GM18499 (cell line): ENCODE measurements at regions not wholly inside any gene's neighbourhood (a gene's known extent, or its start where the extent isn't known, plus 50 kb on each side); places are given as distances from the start of the nearest gene placed in this dataset.

ENCODE experiments used
- ATAC-seq: cut with Tn5 transposase; IDR thresholded peaks from one replicate; pipeline ENCODE4 v1.9.1; 2021; ENCODE audit warnings: moderate number of reproducible peaks; ENCODE audit not compliant: insufficient read depth, unreplicated experiment

DNA sequence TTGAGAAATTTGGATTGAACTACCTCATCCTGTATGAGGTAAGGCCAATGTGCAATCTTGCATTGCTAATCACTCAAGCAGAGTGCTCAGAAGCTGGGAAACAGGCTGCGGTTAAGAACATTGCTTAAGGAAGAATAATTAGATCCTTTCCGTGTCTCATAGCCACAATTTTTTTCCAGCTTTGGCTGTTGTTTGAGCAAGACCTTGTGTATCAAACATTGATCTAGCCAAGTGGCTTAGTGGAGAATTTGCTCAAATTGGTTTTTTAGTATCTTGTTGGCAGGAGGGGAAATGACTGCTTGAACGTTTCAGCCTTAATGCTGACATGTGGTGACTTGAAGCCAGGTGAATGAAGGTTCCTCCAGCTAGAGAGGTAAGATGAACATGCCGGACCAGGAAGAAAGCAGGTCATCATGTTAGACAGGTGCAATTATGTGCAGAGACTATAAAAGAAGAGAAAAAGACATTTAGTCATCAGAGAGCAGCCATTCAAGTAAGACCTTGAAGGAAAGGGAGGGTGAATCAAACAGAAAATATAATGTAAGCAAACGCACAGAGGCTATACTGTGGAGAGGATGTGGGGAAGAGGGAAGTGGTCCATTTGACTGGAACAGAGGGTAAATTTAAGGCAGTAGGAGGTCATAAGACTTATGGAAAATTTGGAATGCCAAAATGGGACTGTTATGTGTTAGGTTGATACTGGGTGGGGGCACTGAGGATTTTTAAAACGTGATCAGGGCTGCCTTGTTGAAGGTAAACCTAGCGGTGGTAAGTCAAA, 98.9 kb upstream of the CYP1B1 start:
- ATAC-seq, result no peak

- no peak for ATAC-seq
These were observed 98.2 kb upstream of the CYP1B1 start for GRCh38 chr2:38174131-38174530.

- ATAC-seq, result no peak
These were observed 97.7 kb upstream of the CYP1B1 start for GRCh38 chr2:38173683-38174082.

DNA sequence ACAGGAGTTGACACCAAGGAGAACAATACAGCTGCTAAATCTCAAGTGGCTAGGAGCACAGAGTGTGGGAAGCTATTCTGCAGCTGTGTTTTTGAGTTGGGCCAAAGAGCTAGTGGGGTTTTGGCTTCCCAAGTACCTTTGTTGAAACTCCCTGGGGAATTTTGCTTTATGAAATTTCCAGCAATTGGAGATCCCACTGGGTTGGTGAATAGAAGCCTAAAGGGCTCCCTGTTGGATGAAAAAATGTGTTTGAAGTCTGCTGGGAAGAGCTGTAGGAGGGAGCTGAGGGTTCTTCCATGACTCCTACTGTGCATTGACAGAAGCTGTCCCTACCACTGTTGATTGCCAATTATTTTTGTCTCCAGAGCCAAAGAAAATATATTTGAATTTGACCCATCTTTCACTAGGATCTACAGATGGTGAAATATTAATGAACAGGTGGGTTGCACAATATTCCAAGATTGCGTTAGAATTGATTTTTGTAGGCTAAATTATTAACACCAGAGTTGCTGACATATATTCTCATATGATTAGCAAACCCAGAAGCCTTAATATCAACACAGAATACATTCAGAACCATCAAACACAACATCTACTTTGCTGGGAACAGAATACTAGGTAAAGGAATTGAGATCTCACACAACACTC, 95.4 kb upstream of the CYP1B1 start:
- no peak for ATAC-seq

- no peak for ATAC-seq
These were observed 94.8 kb upstream of the CYP1B1 start for GRCh38 chr2:38170733-38171132.

- no peak for ATAC-seq
These were observed 94.1 kb upstream of the CYP1B1 start for GRCh38 chr2:38170067-38170466.

DNA sequence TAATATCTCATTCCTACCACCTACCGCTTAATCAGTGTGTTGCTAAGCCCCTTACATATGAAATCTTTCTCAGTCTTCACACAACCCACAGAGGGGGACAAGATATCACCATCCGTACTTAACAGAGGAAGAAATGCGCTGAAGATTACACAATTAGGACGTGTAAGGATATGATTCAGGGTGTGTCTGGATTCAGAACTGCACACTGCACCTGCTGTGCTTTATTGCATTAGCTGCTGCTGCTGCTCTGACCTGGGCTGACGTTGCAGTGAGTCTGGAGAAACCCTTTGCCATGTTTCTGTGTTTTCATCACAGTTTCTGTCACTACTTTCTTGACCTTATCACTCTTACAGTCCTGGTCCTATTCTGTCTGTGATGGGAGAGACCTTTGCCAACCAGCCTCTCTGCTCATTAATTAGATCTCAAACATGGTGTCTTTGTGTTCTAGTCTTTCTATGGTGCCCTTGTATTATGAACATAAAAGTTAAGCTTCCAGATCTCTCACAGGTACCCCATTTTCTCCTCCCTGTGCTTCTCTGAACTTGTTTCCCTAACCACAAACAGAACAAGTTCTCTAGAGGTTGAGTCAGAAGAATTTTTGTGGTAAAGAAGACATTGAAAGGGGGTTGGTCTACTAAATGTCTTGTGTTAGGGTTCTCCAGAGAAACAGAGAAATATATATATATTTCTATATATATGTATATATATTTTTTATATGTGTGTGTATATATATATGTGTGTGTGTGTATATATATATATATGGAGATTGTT, 92.9 kb upstream of the CYP1B1 start:
- no peak for ATAC-seq

GRCh38 chr2:38167968-38168350, 92.0 kb upstream of the CYP1B1 start:
- ATAC-seq, result no peak

- no peak for ATAC-seq
These were observed 89.7 kb upstream of the CYP1B1 start for GRCh38 chr2:38165698-38166097.

- no peak for ATAC-seq
These were observed 88.9 kb upstream of the CYP1B1 start for GRCh38 chr2:38164881-38165280.

DNA sequence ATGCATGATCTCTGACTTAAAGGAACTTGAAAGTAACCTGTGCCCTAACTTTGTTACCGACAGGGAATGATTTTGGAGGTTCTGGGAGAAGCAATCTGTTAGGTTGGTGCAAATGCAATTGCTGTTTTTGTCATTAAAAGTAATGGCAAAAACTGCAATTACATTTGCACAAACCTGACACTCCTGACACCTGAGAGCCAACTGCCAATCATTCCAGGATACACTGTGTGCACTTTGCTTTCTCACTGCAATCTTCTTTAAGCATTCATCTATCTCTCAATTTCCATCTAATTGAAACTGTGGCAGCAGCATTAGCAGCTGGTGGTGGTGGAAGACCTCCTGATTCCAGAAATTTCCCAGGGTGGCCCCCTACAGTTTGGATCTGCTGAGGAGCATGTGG, 87.6 kb upstream of the CYP1B1 start:
- no peak for ATAC-seq

- no peak for ATAC-seq
These were observed 87.1 kb upstream of the CYP1B1 start for GRCh38 chr2:38163006-38163405.

DNA sequence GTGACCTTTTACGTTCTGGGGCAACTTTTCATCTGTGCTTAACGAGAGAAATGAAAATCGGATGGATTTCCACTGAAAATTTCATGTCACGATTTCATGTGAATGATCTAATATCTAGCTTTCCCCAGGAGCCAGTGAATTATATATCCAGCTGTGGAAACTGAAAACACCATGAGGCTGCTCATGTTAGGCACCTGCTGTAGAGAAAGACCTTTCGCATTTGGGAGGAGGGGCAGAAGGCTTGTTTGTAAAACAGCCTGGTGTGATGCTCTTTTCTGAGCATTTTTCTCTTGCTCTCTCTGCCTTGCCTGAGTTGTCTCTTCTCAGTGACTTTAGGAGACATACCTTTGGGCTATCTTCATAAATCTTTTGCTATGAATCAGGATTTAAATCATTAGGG, 84.6 kb upstream of the CYP1B1 start:
- ATAC-seq, result no peak

DNA sequence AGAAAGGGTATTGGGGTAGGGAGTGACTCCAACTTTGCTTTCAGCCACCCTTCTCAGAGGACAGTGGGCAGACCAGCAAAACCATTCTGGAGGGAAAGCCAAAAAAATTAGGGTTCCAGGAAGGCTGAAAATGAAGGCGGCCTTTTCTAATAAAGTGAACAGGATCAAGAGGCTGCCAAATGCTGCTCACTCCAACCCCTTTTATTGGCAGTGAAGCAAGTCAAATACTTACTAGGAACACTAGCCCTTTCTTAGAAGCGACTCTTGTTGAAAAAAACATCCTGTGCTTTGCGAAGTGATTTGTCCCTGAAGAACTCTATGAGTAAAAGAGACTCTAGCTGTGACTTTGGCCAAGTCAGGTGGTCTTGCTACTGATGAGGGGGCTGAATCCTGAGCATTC, 83.6 kb upstream of the CYP1B1 start:
- ATAC-seq, result no peak

DNA sequence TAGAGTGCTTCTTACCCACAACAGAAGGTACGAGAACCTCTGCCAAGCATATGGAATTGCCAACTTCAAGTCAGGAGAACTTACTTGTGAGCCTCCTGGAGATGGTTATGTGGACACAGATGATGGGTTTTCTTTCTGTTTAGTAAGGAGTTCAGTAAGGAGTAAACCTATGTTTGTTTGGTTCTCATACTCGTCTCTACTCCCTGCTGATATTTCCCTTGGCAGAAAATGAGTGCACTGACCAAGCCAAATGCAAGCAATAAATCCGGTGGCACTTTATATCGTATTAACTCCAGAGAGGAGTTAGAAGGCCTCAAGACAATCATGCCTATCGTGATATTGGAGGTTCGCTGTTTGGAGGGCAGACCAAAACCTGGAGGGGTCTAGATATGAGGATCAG, 83.2 kb upstream of the CYP1B1 start:
- no peak for ATAC-seq

DNA sequence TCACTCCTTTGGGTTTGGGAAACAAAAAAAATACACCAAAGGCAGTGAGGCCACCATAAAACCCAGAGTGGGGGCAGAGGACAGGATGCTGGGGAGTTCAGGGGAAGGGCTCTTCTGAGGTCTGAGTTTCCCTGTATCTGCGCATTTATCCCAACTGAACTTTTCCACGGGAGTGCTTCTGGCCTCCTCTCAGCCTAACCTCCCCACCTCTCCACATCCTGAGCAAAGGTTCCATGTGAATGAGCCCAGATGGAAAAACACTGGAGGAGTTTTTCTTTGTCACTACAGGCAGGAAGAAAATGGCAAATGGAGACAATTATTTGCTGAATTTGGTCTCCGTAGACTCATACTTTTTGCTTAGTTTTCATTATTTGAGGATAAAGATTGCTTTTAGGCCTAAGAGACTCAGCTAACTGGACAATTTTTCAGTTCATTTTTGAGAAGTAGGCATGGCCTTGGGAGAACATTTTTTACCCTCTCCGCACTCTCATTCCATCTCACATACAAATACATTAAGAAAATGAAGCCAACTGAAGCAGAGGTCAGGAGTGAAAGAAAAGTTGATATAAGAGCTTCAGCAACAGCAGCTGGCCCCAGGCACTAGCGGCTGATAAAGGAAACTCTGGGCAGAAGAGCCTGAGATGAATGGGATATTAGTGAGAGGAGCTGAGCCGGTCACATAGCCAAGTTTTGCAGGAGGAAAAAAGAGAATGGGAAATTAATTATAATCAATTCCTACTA, 82.6 kb upstream of the CYP1B1 start:
- ATAC-seq, result no peak

DNA sequence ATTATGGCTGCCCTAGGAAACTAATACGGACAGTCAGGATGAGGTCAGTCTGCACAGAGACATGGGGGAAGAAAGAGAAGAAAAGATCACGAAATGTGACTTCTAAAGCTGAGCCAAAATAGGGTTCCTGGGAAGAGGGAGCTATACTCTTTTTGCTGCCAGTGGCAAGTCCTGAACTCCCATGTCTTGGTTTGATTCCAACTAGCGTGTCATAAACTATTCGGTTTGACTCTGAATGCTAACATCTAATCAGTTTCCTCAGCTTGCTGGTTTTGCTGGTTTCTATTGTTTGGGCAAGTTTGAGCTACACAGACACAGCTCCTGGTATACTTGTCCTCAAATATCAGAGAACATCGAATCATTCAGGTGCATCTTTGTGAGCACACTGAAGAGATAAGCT, 80.5 kb upstream of the CYP1B1 start:
- ATAC-seq, result no peak

GRCh38 chr2:38155015-38155414, 79.1 kb upstream of the CYP1B1 start:
- no peak for ATAC-seq

- ATAC-seq, result no peak
These were observed 78.4 kb upstream of the CYP1B1 start for GRCh38 chr2:38154395-38154794.

GRCh38 chr2:38153476-38154135, 77.7 kb upstream of the CYP1B1 start:
- ATAC-seq, result no peak
